GM21737 (cell line): ENCODE measurements at regions not wholly inside any gene's neighbourhood (a gene's known extent, or its start where the extent isn't known, plus 50 kb on each side); places are given as distances from the start of the nearest gene placed in this dataset.
A peak's percentile ranks its signal among the peaks of the same experiment; 100 is the strongest.

Source experiments
- ATAC-seq: cut with Tn5 transposase; IDR thresholded peaks from one replicate; pipeline ENCODE4 v1.9.1; 2021; ENCODE audit warnings: mild to moderate bottlenecking, moderate library complexity; ENCODE audit not compliant: unreplicated experiment

DNA sequence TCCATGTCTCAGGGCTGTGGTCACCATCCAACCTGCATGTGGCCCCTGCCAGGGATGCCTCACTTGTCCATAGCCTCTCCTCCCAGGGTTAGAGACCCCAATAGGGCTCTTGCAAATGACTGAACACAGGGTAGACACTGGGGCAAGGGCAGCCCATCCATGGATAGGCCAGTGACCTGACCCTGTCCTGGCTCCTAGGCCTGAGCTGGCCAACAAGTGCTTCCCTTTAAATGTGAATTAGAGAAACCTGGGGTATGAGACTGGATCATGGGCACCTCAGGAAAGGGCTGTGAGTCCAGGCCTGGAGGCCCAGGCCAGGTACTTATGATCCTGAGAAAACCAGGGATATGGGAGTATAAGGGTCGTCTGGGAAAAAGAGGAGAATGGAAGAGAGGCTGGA lies 64.5 kb downstream of the COPS8 start:
- no peak for ATAC-seq

DNA sequence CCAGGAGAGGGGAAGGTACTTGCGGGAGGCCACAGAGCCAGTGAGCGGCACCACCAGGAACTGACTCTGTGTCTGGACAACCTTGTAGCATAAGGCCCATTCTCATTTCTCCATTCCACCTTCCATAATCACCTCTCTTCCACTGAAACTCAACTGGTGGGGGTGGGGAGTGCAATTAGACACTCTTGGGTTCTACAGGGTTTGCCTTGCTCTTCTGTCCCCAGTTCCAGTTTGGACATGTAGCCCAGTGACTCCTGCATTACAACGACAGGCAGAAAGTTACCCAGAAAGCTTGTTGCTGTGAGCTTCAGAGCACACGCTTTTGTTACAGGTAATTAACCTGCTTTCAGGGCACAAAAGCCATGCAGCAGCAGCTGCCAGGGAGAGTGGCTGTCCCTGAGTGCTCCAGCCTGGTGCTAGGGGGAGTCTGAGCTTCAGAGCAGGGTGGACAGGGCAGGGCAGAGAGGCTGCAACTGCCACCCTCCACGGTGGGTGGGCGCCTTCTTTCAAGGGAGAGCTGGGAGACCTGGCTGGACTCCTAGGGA lies 65.2 kb downstream of the COPS8 start:
- ATAC-seq: no peak

DNA sequence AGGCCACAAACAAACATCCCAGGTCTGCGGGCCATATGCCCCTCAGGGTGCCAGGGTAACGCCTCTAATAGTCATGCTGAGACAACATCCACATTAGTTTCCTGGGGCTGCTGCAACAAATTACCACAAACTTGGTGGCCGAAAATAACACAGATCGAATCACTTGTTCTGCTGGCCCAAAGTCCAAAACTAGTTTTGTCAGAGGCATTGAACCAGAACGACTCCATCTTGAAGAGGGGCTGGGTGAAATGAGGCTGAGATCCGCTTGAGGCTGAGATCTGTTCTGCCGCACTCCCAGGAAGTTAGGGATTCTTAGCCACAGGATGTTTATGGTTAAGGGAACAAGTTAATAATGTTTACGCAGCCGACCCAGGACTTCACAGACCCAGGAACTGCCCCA lies 66.7 kb downstream of the COPS8 start:
- no peak for ATAC-seq

DNA sequence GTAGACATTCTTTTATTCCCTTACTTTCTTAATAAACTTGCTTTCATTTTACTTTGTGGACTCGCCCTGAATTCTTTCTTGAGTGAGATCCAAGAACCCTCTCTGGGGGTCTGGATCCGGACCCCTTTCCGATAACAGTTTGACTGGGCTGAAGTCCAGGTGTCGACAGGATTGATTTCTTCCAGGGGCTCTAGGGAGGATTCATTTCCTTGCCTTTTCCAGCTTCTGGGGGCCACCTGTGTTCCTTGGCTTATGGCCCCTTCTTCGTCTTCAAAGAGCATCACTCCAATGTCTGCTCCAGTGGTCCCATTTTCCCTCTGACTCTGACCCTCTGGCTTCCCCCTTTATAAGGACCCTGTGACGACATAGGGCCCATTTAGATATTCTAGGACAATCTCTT lies 67.5 kb downstream of the COPS8 start:
- no peak for ATAC-seq

DNA sequence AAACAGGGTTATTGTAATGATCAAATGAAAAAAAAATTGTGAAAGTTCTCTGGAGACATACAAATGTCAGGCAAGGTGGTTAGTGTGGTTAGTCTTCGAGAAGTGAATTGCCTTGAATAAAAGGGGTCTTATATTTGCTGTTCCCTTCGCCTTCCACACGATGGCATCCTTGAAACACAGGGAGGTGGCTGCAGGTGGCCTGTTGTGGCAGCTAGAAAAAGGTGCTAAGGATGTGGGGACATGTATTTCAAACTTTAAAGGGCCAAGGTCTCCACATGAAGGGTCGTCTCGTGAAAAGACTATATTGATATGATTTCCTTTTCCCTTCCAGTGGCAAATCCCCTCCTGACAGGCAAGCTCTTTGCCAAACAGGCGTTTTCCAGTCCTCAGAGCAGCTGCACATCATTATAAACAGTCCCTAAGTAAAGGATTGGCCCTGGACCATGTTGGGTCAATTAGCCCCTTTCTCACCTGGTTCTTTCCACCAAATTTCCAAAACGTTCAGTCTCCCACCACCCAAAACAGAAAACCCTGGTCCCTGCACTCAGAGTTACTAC lies 68.5 kb downstream of the COPS8 start:
- ATAC-seq: no peak

DNA sequence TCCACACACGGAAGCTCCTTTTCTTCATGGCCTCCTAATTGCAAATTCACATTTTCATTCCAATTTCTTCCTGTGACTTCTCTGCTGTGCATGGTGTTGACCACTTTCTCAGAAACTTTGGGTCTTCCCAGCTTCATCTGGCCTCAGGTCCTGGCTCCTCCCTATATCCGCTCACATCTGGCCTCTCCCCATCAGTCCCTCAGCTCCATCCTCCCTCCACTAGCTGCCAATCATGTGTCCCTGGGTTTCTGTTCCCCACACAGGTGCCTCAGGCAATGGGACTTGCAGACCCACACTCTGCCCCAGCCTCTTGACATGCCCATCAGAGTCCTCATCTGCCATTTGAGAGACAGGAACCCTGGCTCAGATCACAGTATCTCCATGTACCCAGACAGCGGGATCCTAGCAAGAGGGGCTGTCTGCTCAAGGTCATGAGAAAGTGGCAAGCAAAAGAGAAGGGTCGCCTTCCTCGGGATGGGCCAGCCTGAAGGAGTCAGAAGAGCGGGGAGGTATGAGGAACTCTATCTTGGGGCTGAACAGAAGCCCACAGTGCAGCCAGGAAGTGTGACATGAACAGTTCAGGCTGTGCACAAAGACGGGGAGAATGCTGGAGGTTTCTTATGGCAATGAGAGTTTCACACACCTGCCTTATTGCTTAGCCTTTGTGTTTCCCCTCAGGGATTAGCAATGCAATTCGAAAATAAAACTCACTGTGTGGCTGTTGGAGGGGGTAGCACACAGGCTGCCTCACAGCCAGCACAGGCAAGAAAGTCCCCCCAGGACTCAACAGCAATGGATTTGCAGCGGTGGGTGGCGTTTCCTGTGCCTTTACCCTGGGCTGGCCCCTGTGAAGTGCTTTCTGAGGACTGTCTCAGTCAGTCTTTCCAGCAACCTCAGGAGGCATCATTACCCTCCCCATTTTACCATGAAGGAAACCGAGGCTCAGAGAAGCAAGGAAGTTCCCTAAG lies 69.5 kb downstream of the COPS8 start:
- ATAC-seq: peak; percentile 54

DNA sequence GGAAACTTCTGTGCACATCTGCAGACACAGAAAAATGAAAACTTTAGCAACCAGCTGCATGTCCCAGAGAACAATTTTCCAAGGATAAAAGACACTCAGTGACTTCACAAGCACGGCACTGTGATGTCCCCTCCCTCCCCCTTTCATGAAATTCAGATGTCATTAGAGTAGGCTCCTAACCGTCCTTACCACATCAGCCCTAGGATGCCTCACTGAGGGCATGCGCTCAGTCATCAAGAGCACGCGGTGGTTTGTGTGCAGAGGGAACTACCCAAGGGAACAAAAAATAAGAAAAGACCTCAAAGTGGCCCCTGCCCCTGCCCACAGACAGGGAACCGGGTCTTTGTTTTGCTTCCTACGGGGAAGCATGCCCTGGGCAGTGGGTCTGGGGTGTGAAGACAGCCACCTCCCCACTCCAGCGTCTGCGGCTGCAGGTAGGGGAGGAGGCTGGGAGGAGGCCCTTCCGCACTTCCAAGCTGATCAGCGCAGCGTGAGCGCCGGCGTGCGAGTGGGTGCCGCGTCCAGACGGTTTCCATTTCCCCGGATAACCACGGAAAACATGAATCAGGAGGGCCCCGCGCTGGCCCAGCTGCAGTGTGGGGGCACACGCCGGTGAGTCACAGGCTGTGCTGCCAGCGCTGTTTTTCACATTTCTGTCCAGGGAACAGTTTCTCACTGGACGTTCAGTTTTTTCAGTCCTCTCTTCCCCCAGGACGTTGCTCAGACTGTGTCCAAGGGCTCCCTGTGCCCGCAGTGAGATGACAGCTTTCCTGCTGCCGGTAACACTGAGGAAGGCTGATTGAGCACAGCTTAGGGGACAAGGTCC lies 70.6 kb downstream of the COPS8 start:
- ATAC-seq: no peak

DNA sequence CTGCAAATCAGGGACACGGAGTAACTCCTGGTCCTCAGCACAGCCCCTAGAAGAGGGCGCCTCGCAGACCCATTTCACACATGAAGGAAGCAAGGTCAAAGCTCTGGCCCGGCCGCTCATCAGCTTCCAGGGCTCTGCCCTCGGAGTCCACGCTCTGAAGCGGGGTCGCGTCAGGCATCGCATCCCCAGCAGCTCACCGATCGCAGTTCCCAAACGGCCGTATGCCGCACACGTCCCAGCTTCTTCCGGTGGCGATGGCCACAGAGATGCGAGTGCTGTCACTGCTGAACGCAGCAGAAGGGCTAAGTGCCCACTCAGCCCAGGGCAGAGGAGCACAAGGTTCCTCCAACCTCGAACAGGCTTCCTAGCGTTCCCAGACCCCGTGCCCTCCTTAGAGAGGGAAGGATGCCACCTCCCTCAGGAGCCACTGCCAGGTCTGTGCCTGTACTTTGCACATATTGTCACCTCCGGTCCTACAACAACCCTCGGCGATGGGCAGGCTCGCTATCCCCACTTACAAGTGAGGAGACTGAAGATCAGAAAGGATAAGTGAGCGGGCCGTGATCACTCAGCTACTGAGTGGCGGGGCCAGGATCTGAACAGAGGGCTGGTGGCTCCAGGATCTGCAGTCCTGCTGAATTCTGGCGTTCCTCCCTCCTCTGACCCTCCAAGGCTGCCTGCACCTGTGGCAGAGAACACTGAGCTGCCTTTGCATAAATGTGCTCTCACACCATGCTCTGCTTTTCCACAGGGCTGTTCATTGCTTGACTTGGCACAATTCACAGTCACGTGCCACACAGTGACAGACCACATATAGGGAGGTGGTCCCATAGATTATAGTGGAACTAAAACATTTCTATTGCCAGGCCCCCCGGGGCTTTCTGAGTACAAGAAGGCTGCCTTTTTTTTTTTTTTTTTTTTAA lies 71.4 kb downstream of the COPS8 start:
- no peak for ATAC-seq

DNA sequence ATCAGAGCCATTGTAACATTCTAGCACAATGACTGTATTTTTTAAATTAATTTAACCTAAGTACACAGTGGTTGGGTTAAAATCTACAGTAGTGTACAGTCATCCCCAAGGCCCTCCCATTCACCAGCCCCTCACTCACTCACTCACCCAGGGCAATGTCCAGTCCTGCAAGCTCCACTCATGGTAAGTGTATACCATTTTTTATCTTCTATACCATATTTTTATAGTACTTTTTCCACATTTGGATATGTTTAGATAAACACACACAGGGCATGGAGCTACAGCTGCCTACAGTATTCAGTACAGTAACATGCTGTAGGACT lies 72.1 kb downstream of the COPS8 start:
- ATAC-seq: no peak

DNA sequence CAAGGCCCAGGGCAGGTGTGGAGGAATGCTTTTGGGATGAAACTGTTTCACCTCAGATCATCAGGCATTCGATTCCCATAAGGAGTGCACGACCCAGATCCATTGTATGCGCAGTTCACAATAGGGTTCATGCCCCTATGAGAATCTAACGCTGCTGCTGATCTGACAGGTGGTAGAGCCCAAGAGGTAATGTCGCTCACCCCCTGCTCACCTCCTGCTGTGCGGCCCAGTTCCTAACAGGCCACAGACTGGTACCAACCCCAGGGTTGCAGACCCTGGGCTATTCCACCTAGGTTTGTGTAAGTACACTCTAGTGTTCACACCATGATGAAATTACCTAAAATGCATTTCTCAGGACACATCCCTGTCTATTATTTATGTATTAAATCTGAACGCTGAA lies 72.5 kb downstream of the COPS8 start:
- ATAC-seq: no peak

DNA sequence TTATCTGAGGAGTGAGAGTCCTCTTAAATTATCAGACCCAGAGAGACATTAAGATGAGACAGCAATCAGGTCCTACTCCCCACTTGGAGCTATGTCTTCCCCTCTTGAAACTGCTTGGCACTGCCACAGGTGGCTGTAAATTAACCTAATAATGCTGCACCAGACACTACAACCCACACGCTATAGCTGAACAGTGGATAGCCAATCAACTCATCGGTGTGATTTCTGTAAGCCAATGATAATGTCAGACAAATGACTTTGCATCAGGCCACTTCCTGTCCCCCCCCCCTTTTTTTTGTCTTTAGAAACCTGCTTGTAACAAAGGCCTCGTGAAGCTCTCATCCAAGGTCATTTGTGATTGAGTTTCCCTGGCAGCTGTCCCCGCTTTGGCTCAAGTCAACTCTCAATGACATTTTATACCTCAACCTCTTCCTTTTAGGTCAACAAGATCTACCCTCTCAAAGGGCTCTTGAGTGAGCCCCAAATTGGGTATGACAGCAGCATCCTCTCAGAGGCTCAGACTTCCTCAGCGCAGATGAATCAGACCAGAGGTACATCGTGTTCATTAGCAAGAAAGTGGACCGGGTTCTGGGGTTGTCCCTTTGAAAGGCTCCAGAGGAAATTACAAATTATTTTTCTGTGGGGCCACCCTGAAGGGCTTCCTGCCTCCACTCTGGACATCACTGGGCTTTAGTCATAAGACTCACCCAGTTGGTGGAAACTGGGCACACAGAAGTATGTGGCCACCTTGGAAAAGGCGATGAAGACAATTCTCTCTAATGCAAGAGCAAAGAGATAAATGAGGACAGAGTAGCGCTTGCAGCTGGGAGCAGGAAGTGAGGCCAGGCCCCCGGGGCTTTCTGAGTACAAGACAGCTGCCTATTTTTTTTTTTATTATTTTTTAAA lies 73.6 kb downstream of the COPS8 start:
- ATAC-seq: no peak

DNA sequence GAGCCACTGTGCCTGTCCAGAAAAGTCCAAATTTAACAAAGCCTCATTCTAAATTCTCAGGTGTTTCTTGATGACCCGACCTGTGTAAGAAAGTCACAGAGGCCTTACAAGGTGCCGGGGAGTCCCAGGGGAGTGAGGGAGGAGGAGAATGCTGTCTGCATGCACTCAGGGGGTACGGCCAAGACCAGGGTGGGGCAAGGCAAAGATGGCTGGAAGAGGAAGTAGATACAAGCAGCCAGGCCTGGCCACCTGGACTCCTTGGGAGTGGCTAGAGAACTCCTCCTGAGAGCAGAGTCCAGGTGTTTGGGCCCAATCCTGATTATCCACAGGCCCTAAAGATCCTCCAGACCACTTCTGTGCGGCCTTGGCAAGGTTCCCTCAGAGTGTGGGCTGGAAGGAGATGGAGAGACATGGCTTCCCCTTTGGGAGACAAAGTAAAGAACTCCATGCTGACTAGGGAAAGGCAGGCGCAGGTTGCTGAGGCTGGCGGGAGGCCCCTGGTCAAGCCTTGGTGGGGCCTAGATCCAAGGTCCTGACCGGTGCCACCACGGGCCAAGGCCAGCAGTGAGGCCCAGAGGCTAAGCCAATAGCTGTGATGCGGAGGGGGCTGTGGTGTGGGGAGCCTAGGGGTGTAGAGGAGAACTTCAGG lies 74.7 kb downstream of the COPS8 start:
- ATAC-seq: no peak

DNA sequence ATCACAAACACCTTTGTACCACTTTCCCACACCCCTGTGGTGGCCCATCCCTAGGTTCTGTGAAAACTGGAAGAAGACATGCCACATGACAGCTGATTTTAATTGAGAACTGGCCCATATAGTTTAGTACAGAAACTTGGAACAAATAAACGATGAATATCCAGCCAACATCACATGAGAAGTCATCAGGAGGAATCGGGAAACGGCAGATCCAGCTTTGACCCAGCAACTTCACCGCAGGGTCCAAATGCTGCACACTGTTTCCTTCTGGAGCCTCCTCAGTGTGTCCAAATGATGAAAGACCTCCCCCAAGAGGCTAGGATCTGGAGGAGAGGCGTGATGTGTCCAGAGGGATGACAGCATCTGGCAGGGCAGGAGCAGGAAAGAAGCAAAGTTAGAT lies 75.5 kb downstream of the COPS8 start:
- no peak for ATAC-seq

DNA sequence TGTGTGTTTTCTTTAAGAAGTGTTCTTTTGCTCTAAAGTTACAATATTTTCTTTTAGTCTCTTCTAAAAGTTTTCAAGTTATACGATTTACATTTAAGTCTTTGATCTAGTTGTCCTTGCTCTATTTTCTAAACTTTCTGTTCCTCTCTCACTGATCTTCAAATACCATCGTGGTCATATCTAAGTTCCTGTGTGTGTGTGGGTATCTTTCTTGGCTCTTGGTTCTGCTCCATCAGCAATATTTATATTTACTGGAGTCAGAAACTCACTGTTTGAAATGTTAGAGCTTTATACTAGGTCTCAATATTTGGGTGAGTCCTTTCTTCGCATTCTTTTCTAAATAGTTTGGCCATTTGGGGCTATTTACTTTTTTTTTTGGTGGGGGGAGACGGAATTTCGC lies 77.3 kb downstream of the COPS8 start:
- no peak for ATAC-seq

DNA sequence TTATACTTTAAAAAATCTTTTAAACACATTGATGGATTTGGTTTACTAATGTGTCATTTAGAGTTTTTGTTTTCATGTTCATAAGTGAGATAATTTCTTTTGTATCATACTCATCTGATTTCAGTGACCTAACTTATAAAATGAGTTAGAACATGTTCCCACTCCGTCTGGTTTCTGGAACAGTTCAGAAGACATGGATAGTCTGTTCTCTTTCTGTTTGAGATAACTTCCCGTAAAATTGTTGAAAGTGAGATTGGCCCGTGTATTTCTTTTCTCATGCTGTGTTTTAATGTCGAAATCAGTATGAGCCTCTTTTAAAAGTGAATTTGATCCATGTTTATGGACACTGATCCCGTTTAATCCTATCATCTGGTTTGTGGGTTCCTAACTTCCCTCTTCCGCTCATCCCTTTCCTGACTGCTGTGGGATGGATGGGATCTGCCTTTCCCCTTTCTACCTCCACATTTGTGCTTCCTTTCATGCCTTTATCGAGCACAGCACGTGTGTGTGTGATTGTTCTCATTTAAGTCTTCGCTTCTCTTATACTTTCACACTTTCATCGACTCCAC lies 78.9 kb downstream of the COPS8 start:
- ATAC-seq: no peak

DNA sequence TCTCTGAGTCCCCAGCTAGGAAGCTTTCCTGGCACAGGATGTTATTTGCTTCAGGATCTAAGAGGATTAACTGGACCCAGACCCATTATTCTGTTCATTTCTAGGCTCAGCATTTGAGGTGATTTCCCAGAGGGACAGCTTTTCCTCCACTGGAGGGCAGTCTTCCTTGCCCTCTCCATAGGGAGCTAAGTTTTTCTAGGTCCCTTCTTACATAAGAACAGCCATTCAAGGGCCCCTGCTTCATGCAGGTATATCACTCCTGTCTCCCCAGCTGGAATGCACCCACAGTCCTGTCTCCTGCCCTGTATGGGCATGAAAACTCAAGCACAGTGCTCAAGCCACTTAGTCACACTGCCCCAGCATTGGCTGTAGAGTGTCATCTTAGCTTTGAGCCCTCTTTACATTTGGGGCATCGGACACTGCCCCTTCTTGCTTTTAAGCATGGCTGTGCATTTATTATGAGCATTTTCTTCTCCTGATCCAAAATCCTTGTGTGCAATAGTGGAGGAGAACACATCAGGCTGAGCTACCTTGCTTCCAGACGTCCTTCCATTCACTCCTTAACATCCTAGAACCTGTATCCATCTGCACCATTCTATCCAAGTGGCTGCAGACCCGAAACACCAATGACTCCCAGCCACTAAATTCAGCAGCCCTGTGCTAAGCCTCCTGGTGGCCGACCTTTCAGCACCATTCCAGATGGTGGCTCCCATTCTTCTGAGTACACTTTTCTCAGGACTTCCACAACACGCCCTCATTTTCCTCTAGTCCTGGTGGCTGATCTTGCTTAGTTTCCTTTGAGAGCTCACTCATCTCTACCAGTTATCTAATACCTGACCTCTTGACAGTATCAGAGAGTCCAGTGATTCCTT lies 80.0 kb downstream of the COPS8 start:
- ATAC-seq: no peak

DNA sequence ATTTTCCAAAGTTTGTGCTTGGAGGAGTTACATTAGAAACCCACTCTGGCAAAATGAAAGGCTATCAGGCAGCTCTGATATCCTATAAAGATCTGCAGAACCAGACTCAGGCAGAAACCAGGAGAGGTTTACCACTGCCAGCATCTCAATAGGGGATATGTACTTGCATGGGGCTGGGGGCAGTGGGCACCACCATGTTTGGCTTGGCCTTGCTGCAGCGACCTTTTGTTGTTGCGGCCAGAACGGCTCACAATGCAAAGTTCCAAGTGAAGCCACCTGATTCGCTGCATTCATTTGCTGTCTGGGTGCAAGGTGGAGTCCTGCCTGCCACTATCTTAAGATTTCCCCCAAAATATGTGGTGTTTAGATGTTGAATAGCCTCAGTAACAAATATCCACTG lies 81.3 kb downstream of the COPS8 start:
- no peak for ATAC-seq

DNA sequence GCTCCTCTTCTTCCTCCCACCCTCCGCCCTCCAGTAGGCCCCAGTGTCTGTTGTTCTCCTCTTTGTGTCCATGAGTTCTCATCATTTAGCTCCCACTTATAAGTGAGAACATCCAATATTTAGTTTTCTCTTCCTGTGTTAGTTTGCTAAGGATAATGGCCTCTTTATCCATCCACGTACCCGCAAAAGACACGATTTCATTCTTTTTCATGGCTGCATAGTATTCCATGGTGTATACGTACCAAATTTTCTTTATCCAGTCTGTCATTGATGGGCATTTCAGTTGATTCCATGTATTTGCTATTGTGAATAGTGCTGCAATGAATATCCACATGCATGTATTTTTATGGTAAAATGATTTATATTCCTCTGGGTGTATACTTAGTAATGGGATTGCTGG lies 82.2 kb downstream of the COPS8 start:
- ATAC-seq: no peak
